ENCODE measurements at regions not wholly inside any gene's neighbourhood (a gene's known extent, or its start where the extent isn't known, plus 50 kb on each side); places are given as distances from the start of the nearest gene placed in this dataset.
"Not testable (repeated sequence)": the region's sequence is repeated elsewhere in the genome, so short reads cannot be mapped to it uniquely, and the experiment has no call there.

- DNase-seq, result no peak
These were observed 793.9 kb upstream of the EPHA7 start for GRCh38 chr6:94213226-94213625.

GRCh38 chr6:94196891-94197290 is 777.5 kb upstream of the EPHA7 start:
- no peak for DNase-seq

- no peak for DNase-seq
These were observed 770.7 kb upstream of the EPHA7 start for GRCh38 chr6:94190030-94190429.

- no peak for DNase-seq
These were observed 765.5 kb upstream of the EPHA7 start for GRCh38 chr6:94184666-94185464.

- DNase-seq, result no peak
These were observed 758.1 kb upstream of the EPHA7 start for GRCh38 chr6:94177429-94177828.

- DNase-seq, result no peak
These were observed 756.1 kb upstream of the EPHA7 start for GRCh38 chr6:94175465-94175864.

GRCh38 chr6:94163877-94164276 is 744.5 kb upstream of the EPHA7 start:
- no peak for DNase-seq

GRCh38 chr6:94150886-94151285 is 731.5 kb upstream of the EPHA7 start:
- DNase-seq, result no peak

GRCh38 chr6:94144807-94145206 is 725.4 kb upstream of the EPHA7 start:
- no peak for DNase-seq

- not testable (repeated sequence) for DNase-seq
These were observed 717.8 kb upstream of the EPHA7 start for GRCh38 chr6:94137178-94137577.

GRCh38 chr6:94133106-94133505 is 713.7 kb upstream of the EPHA7 start:
- no peak for DNase-seq

- DNase-seq, result no peak
These were observed 711.9 kb upstream of the EPHA7 start for GRCh38 chr6:94131271-94131670.

GRCh38 chr6:94130478-94130877 is 711.1 kb upstream of the EPHA7 start:
- no peak for DNase-seq

- DNase-seq, result no peak
These were observed 710.6 kb upstream of the EPHA7 start for GRCh38 chr6:94129926-94130325.

- no peak for DNase-seq
These were observed 708.4 kb upstream of the EPHA7 start for GRCh38 chr6:94127716-94128115.

GRCh38 chr6:94124333-94124732 is 705.0 kb upstream of the EPHA7 start:
- no peak for DNase-seq

- DNase-seq, result no peak
These were observed 701.7 kb upstream of the EPHA7 start for GRCh38 chr6:94121094-94121493.

- DNase-seq, result no peak
These were observed 679.7 kb upstream of the EPHA7 start for GRCh38 chr6:94099072-94099471.

GRCh38 chr6:94095961-94096360 is 676.6 kb upstream of the EPHA7 start:
- DNase-seq, result no peak

- DNase-seq, result no peak
These were observed 670.6 kb upstream of the EPHA7 start for GRCh38 chr6:94089941-94090340.

GRCh38 chr6:94088870-94089269 is 669.5 kb upstream of the EPHA7 start:
- no peak for DNase-seq

GRCh38 chr6:94074764-94075163 is 655.4 kb upstream of the EPHA7 start:
- DNase-seq, result no peak

- no peak for DNase-seq
These were observed 652.5 kb upstream of the EPHA7 start for GRCh38 chr6:94071835-94072234.

GRCh38 chr6:94065707-94066337 is 646.5 kb upstream of the EPHA7 start:
- DNase-seq, result no peak

GRCh38 chr6:94052749-94053148 is 633.4 kb upstream of the EPHA7 start:
- no peak for DNase-seq

Data from CD4-positive, alpha-beta T cell treated with Interleukin-21 for 1 hour (primary cell).